ENCODE measurements at regions not wholly inside any gene's neighbourhood (a gene's known extent, or its start where the extent isn't known, plus 50 kb on each side); places are given as distances from the start of the nearest gene placed in this dataset.

DNA sequence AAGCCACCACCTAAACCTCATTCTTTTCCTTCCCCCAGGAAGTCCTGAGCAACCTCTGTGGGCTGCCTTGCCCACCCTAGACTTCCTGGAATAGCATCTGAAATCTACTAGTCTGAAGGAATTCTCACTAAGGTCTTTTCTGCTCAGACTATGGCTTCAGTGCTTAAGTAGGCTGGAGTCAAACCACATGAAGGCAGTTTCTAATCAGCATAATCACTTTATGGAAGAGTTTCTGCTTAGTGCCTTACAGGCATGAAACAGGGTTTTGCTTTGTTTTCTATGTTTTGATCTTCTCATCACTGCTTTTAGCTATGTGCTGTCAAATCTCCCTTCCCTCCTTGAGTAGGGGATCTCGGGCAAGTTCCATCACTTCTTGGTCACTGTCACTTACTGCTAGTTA, 117.7 kb downstream of the WT1 start:
- H3K4me3 ChIP-seq (ENCODE audit: control insufficient read depth in 2 of 3, extremely low read depth in 1 of 3, insufficient read depth in 2 of 3, low read depth in 1 of 3, low read length in 3 of 3): no peak overlapping the region
- no peak for TF ChIP-seq CTCF (optimal IDR thresholded peaks at IDR 0.05 in 1 of 3, IDR thresholded peaks at IDR 0.05 in 1 of 3, conservative IDR thresholded peaks at IDR 0.05 in 1 of 3; ENCODE audit: extremely low read depth in 1 of 3, insufficient read depth in 2 of 3, low read length in 3 of 3)
- no peak for TF ChIP-seq EZH2 (IDR thresholded peaks at IDR 0.05; ENCODE audit: low read length)
- FAIRE-seq: no peak
- dilution Hi-C loops (cut with MboI; ENCODE audit: extremely low pct_ligation_motif_present, low sequenced_read_pairs): no loop called here
- H3K36me3 ChIP-seq (ENCODE audit: control insufficient read depth in 2 of 2, extremely low read depth in 1 of 2, insufficient read depth in 2 of 2, low read length in 2 of 2): no peaks in the 10 kb centered on the region
- no peaks in the 10 kb centered on the region for H3K4me1 ChIP-seq (ENCODE audit: control insufficient read depth, extremely low read depth, insufficient read depth, low read length)
- H3K27me3 ChIP-seq (ENCODE audit: control insufficient read depth, extremely low read depth, insufficient read depth, low read length): no peaks in the 10 kb centered on the region
- no peak overlapping the region for H3K9ac ChIP-seq (ENCODE audit: control insufficient read depth, extremely low read depth, insufficient read depth, low read length)
- H3K4me2 ChIP-seq (ENCODE audit: control insufficient read depth, extremely low read depth, insufficient read depth, low read depth, low read length): no peak overlapping the region
- no peak for DNase-seq (ENCODE audit: low read depth, low spot score)
- H4K20me1 ChIP-seq (ENCODE audit: control insufficient read depth, extremely low read depth, insufficient read depth, low read length): no peaks in the 10 kb centered on the region
- no peak overlapping the region for H3K27ac ChIP-seq (ENCODE audit: control insufficient read depth, insufficient read depth, low read length)
- H3K79me2 ChIP-seq (ENCODE audit: control insufficient read depth, insufficient read depth, low read length): no peaks in the 10 kb centered on the region
- H3K9me1 ChIP-seq (ENCODE audit: control insufficient read depth, extremely low read depth, insufficient read depth, low read length): no peaks in the 10 kb centered on the region
- no peak overlapping the region for H2AFZ ChIP-seq (ENCODE audit: control insufficient read depth, low read length)
- no peaks in the 10 kb centered on the region for H3K9me3 ChIP-seq (ENCODE audit: control insufficient read depth, low read depth, low read length)

DNA sequence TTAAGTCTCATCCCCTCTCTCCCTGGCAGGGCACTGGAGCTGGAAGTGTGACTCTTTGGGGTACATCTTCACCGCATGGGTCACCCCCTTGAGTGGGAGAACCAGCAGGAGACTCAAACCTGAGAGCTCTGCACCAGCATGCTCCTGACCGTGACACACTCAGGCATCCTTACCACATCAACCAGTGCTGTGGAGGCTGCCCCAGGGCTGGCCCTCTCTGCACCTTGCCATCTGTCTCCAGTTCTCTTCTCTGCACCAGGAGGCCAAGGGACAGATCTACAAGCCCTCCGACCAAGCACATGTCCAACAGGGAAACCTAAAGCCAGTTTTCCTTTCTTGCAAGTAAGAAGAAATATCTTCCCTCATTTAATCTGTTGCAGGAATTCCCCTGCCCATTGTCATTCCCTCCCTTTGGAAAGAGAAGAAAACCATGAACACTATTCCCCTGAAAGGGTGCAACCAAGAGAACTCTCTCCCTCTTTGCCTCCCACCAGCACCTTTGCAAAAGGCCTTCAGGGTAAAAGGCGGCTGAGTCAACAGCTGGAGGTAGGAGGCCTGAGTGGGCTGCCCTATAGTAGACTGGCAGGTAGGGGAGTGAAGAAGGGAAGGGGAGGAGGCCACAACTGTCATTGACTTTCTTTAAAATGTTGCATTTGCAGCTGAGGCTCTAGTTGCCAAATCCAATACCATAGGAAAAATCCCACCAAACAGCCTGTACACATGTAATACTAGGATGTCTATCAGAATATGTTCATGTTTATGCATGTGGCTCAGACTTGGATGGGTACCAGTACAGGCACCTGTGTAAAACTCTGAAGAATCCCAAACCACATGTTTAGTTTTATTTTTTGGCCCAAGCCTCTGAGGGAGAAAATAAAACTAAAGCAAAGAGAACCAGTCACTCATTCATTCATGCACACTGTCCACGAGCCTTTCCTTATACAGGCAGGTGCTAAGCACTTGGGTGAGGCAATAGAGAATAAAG, 117.0 kb downstream of the WT1 start:
- H3K27me3 ChIP-seq (ENCODE audit: control insufficient read depth, extremely low read depth, insufficient read depth, low read length): no peaks in the 10 kb centered on the region
- H3K9me1 ChIP-seq (ENCODE audit: control insufficient read depth, extremely low read depth, insufficient read depth, low read length): no peaks in the 10 kb centered on the region
- no peak for FAIRE-seq
- H3K4me3 ChIP-seq (ENCODE audit: control insufficient read depth in 2 of 3, extremely low read depth in 1 of 3, insufficient read depth in 2 of 3, low read depth in 1 of 3, low read length in 3 of 3): no peak overlapping the region
- H3K9ac ChIP-seq (ENCODE audit: control insufficient read depth, extremely low read depth, insufficient read depth, low read length): no peak overlapping the region
- H3K4me1 ChIP-seq (ENCODE audit: control insufficient read depth, extremely low read depth, insufficient read depth, low read length): no peaks in the 10 kb centered on the region
- no peaks in the 10 kb centered on the region for H3K79me2 ChIP-seq (ENCODE audit: control insufficient read depth, insufficient read depth, low read length)
- DNase-seq (ENCODE audit: low read depth, low spot score): no peak
- no peak for TF ChIP-seq CTCF (optimal IDR thresholded peaks at IDR 0.05 in 1 of 3, IDR thresholded peaks at IDR 0.05 in 1 of 3, conservative IDR thresholded peaks at IDR 0.05 in 1 of 3; ENCODE audit: extremely low read depth in 1 of 3, insufficient read depth in 2 of 3, low read length in 3 of 3)
- no peak for TF ChIP-seq EZH2 (IDR thresholded peaks at IDR 0.05; ENCODE audit: low read length)
- H4K20me1 ChIP-seq (ENCODE audit: control insufficient read depth, extremely low read depth, insufficient read depth, low read length): no peaks in the 10 kb centered on the region
- H3K36me3 ChIP-seq (ENCODE audit: control insufficient read depth in 2 of 2, extremely low read depth in 1 of 2, insufficient read depth in 2 of 2, low read length in 2 of 2): no peaks in the 10 kb centered on the region
- no peak overlapping the region for H2AFZ ChIP-seq (ENCODE audit: control insufficient read depth, low read length)
- no peak overlapping the region for H3K4me2 ChIP-seq (ENCODE audit: control insufficient read depth, extremely low read depth, insufficient read depth, low read depth, low read length)
- dilution Hi-C loops (cut with MboI; ENCODE audit: extremely low pct_ligation_motif_present, low sequenced_read_pairs): no loop called here
- no peak overlapping the region for H3K27ac ChIP-seq (ENCODE audit: control insufficient read depth, insufficient read depth, low read length)
- H3K9me3 ChIP-seq (ENCODE audit: control insufficient read depth, low read depth, low read length): no peaks in the 10 kb centered on the region
